Ishikawa (cell line): ENCODE measurements at regions not wholly inside any gene's neighbourhood (a gene's known extent, or its start where the extent isn't known, plus 50 kb on each side); places are given as distances from the start of the nearest gene placed in this dataset.

ENCODE experiments used
- CEBPB ChIP-seq: IDR thresholded peaks from 2 replicates; pipeline ENCODE4 v1.6.1; 2012
- CREB1 ChIP-seq: IDR thresholded peaks from 2 replicates; pipeline ENCODE4 v1.6.1; 2012; ENCODE audit warnings: low read depth
- EGR1 ChIP-seq: IDR thresholded peaks from 2 replicates; pipeline ENCODE4 v1.6.1; 2012
- EP300 ChIP-seq: IDR thresholded peaks from 2 replicates; pipeline ENCODE4 v1.6.1; 2012; ENCODE audit warnings: borderline replicate concordance
- FOXM1 ChIP-seq: IDR thresholded peaks from 2 replicates; pipeline ENCODE4 v1.6.1; 2012; ENCODE audit warnings: low read depth, borderline replicate concordance
- NFIC ChIP-seq: IDR thresholded peaks from 2 replicates; pipeline ENCODE4 v1.6.1; 2012
- RAD21 ChIP-seq: IDR thresholded peaks from 2 replicates; pipeline ENCODE4 v1.6.1; 2012; ENCODE audit warnings: low read depth
- TAF1 ChIP-seq: IDR thresholded peaks from 2 replicates; pipeline ENCODE4 v1.6.1; 2012; ENCODE audit warnings: low read depth, mild to moderate bottlenecking
- TCF12 ChIP-seq: IDR thresholded peaks from 2 replicates; pipeline ENCODE4 v1.6.1; 2012; ENCODE audit warnings: low read depth
- TEAD4 ChIP-seq: IDR thresholded peaks from 2 replicates; pipeline ENCODE4 v1.6.1; 2012
- YY1 ChIP-seq: IDR thresholded peaks from 2 replicates; pipeline ENCODE4 v1.6.1; 2012; ENCODE audit warnings: low read depth
- ZBTB7A ChIP-seq: IDR thresholded peaks from 2 replicates; pipeline ENCODE4 v1.6.1; 2012; ENCODE audit warnings: low read depth
- TF ChIP-seq, protein P1 (sequence below): IDR thresholded peaks from 2 replicates; pipeline ENCODE4 v1.6.1; 2012; ENCODE audit warnings: low read depth, mild to moderate bottlenecking
- TF ChIP-seq, protein P2 (sequence below): IDR thresholded peaks from 2 replicates; pipeline ENCODE4 v1.6.1; 2012
- TF ChIP-seq, protein P3 (sequence below): IDR thresholded peaks from 2 replicates; pipeline ENCODE4 v1.6.1; 2012

DNA sequence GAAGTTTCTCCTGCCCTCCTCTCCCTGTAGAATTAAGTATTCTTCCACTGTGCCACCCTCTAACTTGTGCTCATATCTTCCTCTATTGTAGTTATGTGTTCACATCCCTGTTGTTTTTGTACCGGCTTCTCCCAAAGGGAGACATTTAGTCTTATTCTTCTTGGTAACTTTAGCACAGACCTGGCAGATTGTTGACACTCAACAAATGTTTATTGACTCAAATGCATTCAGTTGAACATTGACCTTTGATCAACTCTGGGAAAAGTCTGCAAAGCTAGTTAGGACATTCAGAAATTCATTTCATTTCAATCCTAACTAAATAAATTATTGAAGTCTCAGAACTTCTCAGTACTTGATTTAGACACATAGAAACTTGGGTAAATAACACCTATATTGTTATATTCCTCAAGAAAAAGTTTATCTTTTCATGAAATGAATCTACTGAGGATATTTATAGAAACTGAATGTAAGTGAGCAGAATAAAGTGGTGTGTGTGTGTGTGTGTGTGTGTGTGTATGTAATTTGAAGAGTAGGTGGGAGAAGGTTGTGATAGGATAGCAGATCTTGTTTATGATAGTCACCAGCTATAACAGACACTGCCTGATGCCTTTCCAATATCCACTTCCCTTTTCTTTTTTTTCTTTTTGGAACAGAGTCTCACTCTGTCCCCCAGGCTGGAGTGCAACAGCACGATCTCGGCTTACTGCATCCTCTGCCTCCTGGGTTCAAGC lies 872.4 kb upstream of the CXADR start:
- no peak for TF ChIP-seq TCF12
- TF ChIP-seq FOXM1 = no peak
- no peak for TF ChIP-seq CREB1
- no peak for TF ChIP-seq NFIC
- no peak for TF ChIP-seq YY1
- no peak for TF ChIP-seq TAF1
- no peak for TF ChIP-seq ZBTB7A
- TF ChIP-seq, protein P1, sequence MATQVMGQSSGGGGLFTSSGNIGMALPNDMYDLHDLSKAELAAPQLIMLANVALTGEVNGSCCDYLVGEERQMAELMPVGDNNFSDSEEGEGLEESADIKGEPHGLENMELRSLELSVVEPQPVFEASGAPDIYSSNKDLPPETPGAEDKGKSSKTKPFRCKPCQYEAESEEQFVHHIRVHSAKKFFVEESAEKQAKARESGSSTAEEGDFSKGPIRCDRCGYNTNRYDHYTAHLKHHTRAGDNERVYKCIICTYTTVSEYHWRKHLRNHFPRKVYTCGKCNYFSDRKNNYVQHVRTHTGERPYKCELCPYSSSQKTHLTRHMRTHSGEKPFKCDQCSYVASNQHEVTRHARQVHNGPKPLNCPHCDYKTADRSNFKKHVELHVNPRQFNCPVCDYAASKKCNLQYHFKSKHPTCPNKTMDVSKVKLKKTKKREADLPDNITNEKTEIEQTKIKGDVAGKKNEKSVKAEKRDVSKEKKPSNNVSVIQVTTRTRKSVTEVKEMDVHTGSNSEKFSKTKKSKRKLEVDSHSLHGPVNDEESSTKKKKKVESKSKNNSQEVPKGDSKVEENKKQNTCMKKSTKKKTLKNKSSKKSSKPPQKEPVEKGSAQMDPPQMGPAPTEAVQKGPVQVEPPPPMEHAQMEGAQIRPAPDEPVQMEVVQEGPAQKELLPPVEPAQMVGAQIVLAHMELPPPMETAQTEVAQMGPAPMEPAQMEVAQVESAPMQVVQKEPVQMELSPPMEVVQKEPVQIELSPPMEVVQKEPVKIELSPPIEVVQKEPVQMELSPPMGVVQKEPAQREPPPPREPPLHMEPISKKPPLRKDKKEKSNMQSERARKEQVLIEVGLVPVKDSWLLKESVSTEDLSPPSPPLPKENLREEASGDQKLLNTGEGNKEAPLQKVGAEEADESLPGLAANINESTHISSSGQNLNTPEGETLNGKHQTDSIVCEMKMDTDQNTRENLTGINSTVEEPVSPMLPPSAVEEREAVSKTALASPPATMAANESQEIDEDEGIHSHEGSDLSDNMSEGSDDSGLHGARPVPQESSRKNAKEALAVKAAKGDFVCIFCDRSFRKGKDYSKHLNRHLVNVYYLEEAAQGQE = no peak

DNA sequence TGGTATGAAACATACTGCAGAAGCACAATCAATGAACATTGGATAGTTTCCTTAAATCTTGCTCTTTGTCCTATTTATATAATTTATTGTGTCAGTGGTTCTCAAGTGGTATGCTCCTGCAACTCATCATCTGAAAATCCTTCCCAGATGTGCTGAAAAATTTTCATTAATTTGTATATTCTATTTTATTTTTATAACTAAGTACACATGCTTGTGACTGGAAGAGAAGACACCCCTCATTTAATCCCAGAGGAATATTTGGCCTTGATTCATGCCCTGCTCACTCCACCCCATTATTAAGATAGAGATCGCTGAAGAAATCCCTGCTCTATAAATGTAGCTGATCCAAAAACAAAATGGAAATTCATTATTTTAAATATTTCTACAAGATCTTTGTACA lies 870.5 kb upstream of the CXADR start:
- TF ChIP-seq TAF1 = no peak
- no peak for TF ChIP-seq EP300
- TF ChIP-seq, protein P2, sequence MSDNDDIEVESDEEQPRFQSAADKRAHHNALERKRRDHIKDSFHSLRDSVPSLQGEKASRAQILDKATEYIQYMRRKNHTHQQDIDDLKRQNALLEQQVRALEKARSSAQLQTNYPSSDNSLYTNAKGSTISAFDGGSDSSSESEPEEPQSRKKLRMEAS = no peak
- no peak for TF ChIP-seq EGR1
- TF ChIP-seq CREB1 = no peak
- TF ChIP-seq ZBTB7A = no peak
- no peak for TF ChIP-seq TEAD4
- TF ChIP-seq, protein P3, sequence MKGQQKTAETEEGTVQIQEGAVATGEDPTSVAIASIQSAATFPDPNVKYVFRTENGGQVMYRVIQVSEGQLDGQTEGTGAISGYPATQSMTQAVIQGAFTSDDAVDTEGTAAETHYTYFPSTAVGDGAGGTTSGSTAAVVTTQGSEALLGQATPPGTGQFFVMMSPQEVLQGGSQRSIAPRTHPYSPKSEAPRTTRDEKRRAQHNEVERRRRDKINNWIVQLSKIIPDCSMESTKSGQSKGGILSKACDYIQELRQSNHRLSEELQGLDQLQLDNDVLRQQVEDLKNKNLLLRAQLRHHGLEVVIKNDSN = no peak
- no peak for TF ChIP-seq TCF12
- TF ChIP-seq RAD21 = no peak
- TF ChIP-seq YY1 = no peak

DNA sequence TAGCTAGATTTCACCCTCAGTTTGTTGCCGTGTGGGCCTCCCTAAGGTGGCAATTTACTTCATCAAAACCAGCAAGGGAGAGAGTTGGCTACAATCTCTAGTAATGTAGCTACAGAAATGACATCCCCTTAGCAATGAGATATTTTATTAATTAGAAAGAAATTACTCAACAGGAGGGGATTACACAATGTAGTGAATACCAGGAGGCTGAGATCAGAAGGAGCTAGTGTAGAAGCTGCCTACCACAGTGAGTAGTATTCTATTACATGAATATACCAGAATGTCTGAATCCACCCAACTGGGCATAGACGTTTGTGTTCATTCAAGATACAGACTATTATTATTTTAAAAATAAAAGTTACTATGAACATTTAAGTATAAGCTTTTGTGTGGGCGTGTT lies 868.2 kb upstream of the CXADR start:
- no peak for TF ChIP-seq ZBTB7A
- no peak for TF ChIP-seq TAF1
- no peak for TF ChIP-seq FOXM1
- TF ChIP-seq, protein P3 = no peak
- no peak for TF ChIP-seq EGR1
- TF ChIP-seq EP300 = no peak
- no peak for TF ChIP-seq CEBPB
- TF ChIP-seq RAD21 = no peak
- TF ChIP-seq NFIC = no peak
- no peak for TF ChIP-seq TCF12
- TF ChIP-seq CREB1 = no peak

DNA sequence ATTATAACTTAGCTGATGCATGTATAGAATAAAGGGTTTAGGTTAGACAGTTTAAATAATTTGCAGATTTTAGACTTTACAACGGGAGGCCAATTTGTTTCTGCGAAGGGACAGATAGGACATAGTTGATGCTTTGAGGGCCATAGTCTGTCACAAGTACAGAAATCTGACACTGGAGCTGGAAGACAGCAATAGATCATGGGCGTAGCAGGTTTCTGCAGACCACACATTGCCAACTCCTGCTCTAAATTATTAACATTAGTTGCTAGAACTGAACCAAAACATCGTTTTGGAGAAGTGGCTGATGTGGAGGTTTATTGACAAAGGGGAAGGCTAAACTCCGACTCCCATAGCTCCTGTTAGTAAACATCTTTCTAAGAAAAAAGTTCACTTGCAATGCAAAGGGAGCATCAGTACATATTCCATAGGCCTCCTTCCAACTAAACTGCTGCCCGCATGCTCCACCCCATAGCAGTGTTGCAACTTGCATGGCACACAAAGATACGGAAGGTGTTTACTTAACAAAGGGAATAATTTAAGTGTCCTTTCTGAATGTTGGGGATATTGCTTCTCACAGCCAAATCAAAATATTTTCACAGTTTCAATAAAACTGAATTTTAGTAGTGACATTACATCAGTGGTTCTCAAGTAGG lies 862.0 kb upstream of the CXADR start:
- TF ChIP-seq CREB1 (no peak), TCF12 (no peak), TAF1 (no peak), ZBTB7A (no peak)
- TF ChIP-seq, protein P2 = no peak

DNA sequence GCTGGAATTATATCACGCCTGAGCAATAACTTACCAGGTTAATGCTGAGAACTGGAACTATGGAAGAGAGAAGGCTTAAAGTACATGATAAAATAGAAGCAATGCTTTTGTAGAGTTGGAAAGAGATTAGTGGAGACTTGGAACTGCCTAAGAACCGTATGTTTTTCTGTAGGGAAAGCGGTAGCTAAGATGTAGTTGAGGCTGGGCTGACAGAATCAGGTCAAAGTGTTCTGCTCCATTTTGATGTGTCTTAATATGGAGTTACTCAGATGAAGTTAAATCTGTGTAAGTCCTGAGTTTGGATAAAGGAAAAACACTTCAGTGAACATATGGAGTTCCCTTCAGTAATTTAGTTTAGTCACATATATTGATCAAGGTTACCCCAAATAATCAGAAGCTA lies 860.9 kb upstream of the CXADR start:
- TF ChIP-seq, protein P1 = no peak
- TF ChIP-seq YY1 (no peak), EP300 (no peak), FOXM1 (no peak), ZBTB7A (no peak), RAD21 (no peak), TAF1 (no peak), NFIC (no peak), CEBPB (no peak), EGR1 (no peak), CREB1 (no peak), TCF12 (no peak), TEAD4 (no peak)
- TF ChIP-seq, protein P3 = no peak
- TF ChIP-seq, protein P2 = no peak
